ENCODE measurements at regions not wholly inside any gene's neighbourhood (a gene's known extent, or its start where the extent isn't known, plus 50 kb on each side); places are given as distances from the start of the nearest gene placed in this dataset.

GRCh38 chr10:58089739-58090138 is 178.0 kb downstream of the IPMK start:
- TF ChIP-seq CTCF (conservative IDR thresholded peaks at IDR 0.05; ENCODE audit: low read length) (no peak), EZH2phosphoT487 (IDR thresholded peaks at IDR 0.05; ENCODE audit: borderline replicate concordance) (no peak)
